BLaER1 (cell line): ENCODE measurements at regions not wholly inside any gene's neighbourhood (a gene's known extent, or its start where the extent isn't known, plus 50 kb on each side); places are given as distances from the start of the nearest gene placed in this dataset.

Experiments used
- H3K27ac ChIP-seq: shearing (Covaris generic); formaldehyde crosslinking; 2 replicates; pipeline ENCODE4 v1.8.1; 2022
- H3K27me3 ChIP-seq: shearing (Covaris generic); formaldehyde crosslinking; 2 replicates; pipeline ENCODE4 v1.8.1; 2022
- H3K36me3 ChIP-seq: shearing (Covaris generic); formaldehyde crosslinking; 2 replicates; pipeline ENCODE4 v1.8.1; 2022
- H3K4me1 ChIP-seq: shearing (Covaris generic); formaldehyde crosslinking; 2 replicates; pipeline ENCODE4 v1.8.1; 2022
- H3K4me2 ChIP-seq: shearing (Covaris generic); formaldehyde crosslinking; 2 replicates; pipeline ENCODE4 v1.8.1; 2022
- H3K4me3 ChIP-seq: shearing (Covaris generic); formaldehyde crosslinking; 2 replicates; pipeline ENCODE4 v1.8.1; 2022
- H3K9ac ChIP-seq: shearing (Covaris generic); formaldehyde crosslinking; 2 replicates; pipeline ENCODE4 v1.8.1; 2022
- H3K9me3 ChIP-seq: shearing (Covaris generic); formaldehyde crosslinking; 2 replicates; pipeline ENCODE4 v1.8.1; 2022
- H4K20me1 ChIP-seq: shearing (Covaris generic); formaldehyde crosslinking; 2 replicates; pipeline ENCODE4 v1.8.1; 2022
- Cebpa-rat ChIP-seq: shearing (Covaris generic); IDR thresholded peaks from 2 replicates; pipeline ENCODE4 v1.8.1; 2022

GRCh38 chr3:24052446-24052845 is 107.4 kb downstream of the NR1D2 start:
- H3K4me3 ChIP-seq, result no peak overlapping the region
- H3K4me1 ChIP-seq, result no peaks in the 10 kb centered on the region
- H3K27me3 ChIP-seq, result no peaks in the 10 kb centered on the region
- H3K9me3 ChIP-seq, result no peaks in the 10 kb centered on the region
- H3K4me2 ChIP-seq, result no peak overlapping the region
- no peaks in the 10 kb centered on the region for H3K36me3 ChIP-seq
- H3K27ac ChIP-seq, result no peak overlapping the region
- TF ChIP-seq Cebpa-rat, result no peak
- H4K20me1 ChIP-seq, result no peaks in the 10 kb centered on the region
- no peak overlapping the region for H3K9ac ChIP-seq

GRCh38 chr3:24058940-24059705 is 114.0 kb downstream of the NR1D2 start:
- no peaks in the 10 kb centered on the region for H3K9me3 ChIP-seq
- no peak overlapping the region for H3K4me2 ChIP-seq
- no peaks in the 10 kb centered on the region for H3K4me1 ChIP-seq
- no peaks in the 10 kb centered on the region for H3K36me3 ChIP-seq
- no peak overlapping the region for H3K27ac ChIP-seq
- no peaks in the 10 kb centered on the region for H4K20me1 ChIP-seq
- TF ChIP-seq Cebpa-rat, result no peak
- no peak overlapping the region for H3K9ac ChIP-seq
- no peaks in the 10 kb centered on the region for H3K27me3 ChIP-seq
- H3K4me3 ChIP-seq, result no peak overlapping the region

GRCh38 chr3:24060055-24060454 is 115.0 kb downstream of the NR1D2 start:
- H3K4me2 ChIP-seq, result no peak overlapping the region
- H3K4me1 ChIP-seq, result no peaks in the 10 kb centered on the region
- H3K36me3 ChIP-seq, result no peaks in the 10 kb centered on the region
- H4K20me1 ChIP-seq, result no peaks in the 10 kb centered on the region
- H3K27ac ChIP-seq, result no peak overlapping the region
- no peak overlapping the region for H3K4me3 ChIP-seq
- no peak for TF ChIP-seq Cebpa-rat
- H3K27me3 ChIP-seq, result no peaks in the 10 kb centered on the region
- H3K9ac ChIP-seq, result no peak overlapping the region
- no peaks in the 10 kb centered on the region for H3K9me3 ChIP-seq

- H3K4me2 ChIP-seq, result no peak overlapping the region
- H3K36me3 ChIP-seq, result no peaks in the 10 kb centered on the region
- H3K9ac ChIP-seq, result no peak overlapping the region
- no peaks in the 10 kb centered on the region for H3K4me1 ChIP-seq
- no peak overlapping the region for H3K4me3 ChIP-seq
- H3K9me3 ChIP-seq, result no peaks in the 10 kb centered on the region
- no peak for TF ChIP-seq Cebpa-rat
- H4K20me1 ChIP-seq, result no peaks in the 10 kb centered on the region
- H3K27me3 ChIP-seq, result no peaks in the 10 kb centered on the region
- H3K27ac ChIP-seq, result no peak overlapping the region
These were observed 117.8 kb downstream of the NR1D2 start for GRCh38 chr3:24062916-24063315.
